NT2/D1 (cell line): ENCODE measurements at regions not wholly inside any gene's neighbourhood (a gene's known extent, or its start where the extent isn't known, plus 50 kb on each side); places are given as distances from the start of the nearest gene placed in this dataset.

Experiments used
- DNase-seq: peaks from one replicate; pipeline ENCODE4 v3.0.0-alpha.2; 2011; ENCODE audit warnings: low read depth, low spot score
- H3K27me3 ChIP-seq: 2 replicates; pipeline ENCODE4 v1.6.0; 2011; ENCODE audit warnings: mild to moderate bottlenecking; ENCODE audit not compliant: insufficient read length, insufficient read depth
- H3K36me3 ChIP-seq: 2 replicates; pipeline ENCODE4 v1.6.1; 2011; ENCODE audit warnings: mild to moderate bottlenecking, low read length, mixed read lengths; ENCODE audit not compliant: insufficient read depth, insufficient read length
- H3K4me1 ChIP-seq: 2 replicates; pipeline ENCODE4 v1.5.1; 2011; ENCODE audit not compliant: insufficient read depth, insufficient read length
- H3K4me3 ChIP-seq: 2 replicates; pipeline ENCODE4 v1.5.1; 2011; ENCODE audit warnings: low read depth; ENCODE audit not compliant: insufficient read length
- H3K9ac ChIP-seq: 2 replicates; pipeline ENCODE4 v1.6.0; 2011; ENCODE audit warnings: low read depth; ENCODE audit not compliant: insufficient read length
- H3K9me3 ChIP-seq: 2 replicates; pipeline ENCODE4 v1.5.1; 2011; ENCODE audit warnings: mild to moderate bottlenecking, low read length; ENCODE audit not compliant: insufficient read depth
- SUZ12 ChIP-seq: IDR thresholded peaks from 2 replicates; pipeline ENCODE4 v1.6.1; 2011; ENCODE audit not compliant: insufficient read length, insufficient read depth; ENCODE audit errors: extremely low read depth
- YY1 ChIP-seq: IDR thresholded peaks from 2 replicates; pipeline ENCODE4 v1.6.1; 2011; ENCODE audit not compliant: insufficient read length, insufficient read depth
- ZNF274 ChIP-seq: IDR thresholded peaks from 2 replicates; pipeline ENCODE4 v1.6.1; 2011; ENCODE audit warnings: mild to moderate bottlenecking, low read depth, low read length

GRCh38 chr7:138378741-138379559, 81.1 kb upstream of the TRIM24 start:
- Histone ChIP-seq H3K36me3 (no peaks in the 10 kb centered on the region), H3K9me3 (peaks cover 4% of the 10 kb centered on the region; the same call in 1 of the 2 replicates), H3K27me3 (no peaks in the 10 kb centered on the region), H3K9ac (no peak overlapping the region), H3K4me1 (no peaks in the 10 kb centered on the region), H3K4me3 (no peak overlapping the region)
- no peak for DNase-seq
- TF ChIP-seq SUZ12 (no peak), YY1 (no peak)

GRCh38 chr7:138382862-138383565, 77.0 kb upstream of the TRIM24 start:
- Histone ChIP-seq H3K4me1 (no peaks in the 10 kb centered on the region), H3K36me3 (no peaks in the 10 kb centered on the region), H3K4me3 (no peak overlapping the region), H3K9ac (no peak overlapping the region), H3K9me3 (peaks cover 8% of the 10 kb centered on the region), H3K27me3 (no peaks in the 10 kb centered on the region)
- TF ChIP-seq SUZ12 = no peak
- no peak for TF ChIP-seq YY1
- TF ChIP-seq ZNF274 = no peak
- DNase-seq = no peak

GRCh38 chr7:138386821-138387220, 73.2 kb upstream of the TRIM24 start:
- no peaks in the 10 kb centered on the region for H3K4me1 ChIP-seq
- H3K9ac ChIP-seq = no peak overlapping the region
- peaks cover 10% of the 10 kb centered on the region for H3K9me3 ChIP-seq
- H3K36me3 ChIP-seq = no peaks in the 10 kb centered on the region
- TF ChIP-seq ZNF274 = no peak
- no peak for TF ChIP-seq YY1
- no peak for TF ChIP-seq SUZ12
- no peak for DNase-seq
- no peak overlapping the region for H3K4me3 ChIP-seq
- H3K27me3 ChIP-seq = no peaks in the 10 kb centered on the region

GRCh38 chr7:138387755-138388475, 72.1 kb upstream of the TRIM24 start:
- Histone ChIP-seq H3K4me1 (no peaks in the 10 kb centered on the region), H3K9me3 (peaks cover 10% of the 10 kb centered on the region), H3K27me3 (no peaks in the 10 kb centered on the region), H3K4me3 (no peak overlapping the region), H3K9ac (no peak overlapping the region), H3K36me3 (no peaks in the 10 kb centered on the region)
- TF ChIP-seq ZNF274 = no peak
- no peak for TF ChIP-seq SUZ12
- no peak for TF ChIP-seq YY1
- DNase-seq = no peak

- DNase-seq = no peak
- TF ChIP-seq ZNF274 = no peak
- no peak for TF ChIP-seq YY1
- TF ChIP-seq SUZ12 = no peak
- Histone ChIP-seq H3K4me1 (no peaks in the 10 kb centered on the region), H3K9ac (no peak overlapping the region), H3K27me3 (no peaks in the 10 kb centered on the region), H3K9me3 (peaks cover 10% of the 10 kb centered on the region), H3K36me3 (no peaks in the 10 kb centered on the region), H3K4me3 (no peak overlapping the region)
Measured at GRCh38 chr7:138388673-138389491, 71.2 kb upstream of the TRIM24 start.

GRCh38 chr7:138395763-138396162, 64.3 kb upstream of the TRIM24 start:
- Histone ChIP-seq H3K9ac (no peak overlapping the region), H3K4me1 (no peaks in the 10 kb centered on the region), H3K9me3 (no peaks in the 10 kb centered on the region), H3K4me3 (no peak overlapping the region), H3K36me3 (no peaks in the 10 kb centered on the region), H3K27me3 (no peaks in the 10 kb centered on the region)
- no peak for TF ChIP-seq SUZ12
- TF ChIP-seq YY1 = no peak
- TF ChIP-seq ZNF274 = no peak
- no peak for DNase-seq
